SJSA1 (cell line): ENCODE measurements at regions not wholly inside any gene's neighbourhood (a gene's known extent, or its start where the extent isn't known, plus 50 kb on each side); places are given as distances from the start of the nearest gene placed in this dataset.

Source experiments
- DNase-seq, 2 experiments: peaks; one replicate each; pipeline ENCODE4 v3.0.0-alpha.2; 2015 to 2020; ENCODE audit warnings: low spot score in 2 of 2, low read depth in 1 of 2
- H3K27ac ChIP-seq: fragments of 250-450 bp; sonication (Bioruptor Pico); 2 replicates; pipeline ENCODE4 v1.5.1; 2020; ENCODE audit warnings: mild to moderate bottlenecking, moderate library complexity
- H3K27me3 ChIP-seq: fragments of 250-450 bp; sonication (Bioruptor Pico); replicated peaks from 2 replicates; pipeline ENCODE4 v1.5.1; 2020; ENCODE audit warnings: mild to moderate bottlenecking, moderate library complexity
- H3K36me3 ChIP-seq: fragments of 250-450 bp; sonication (Bioruptor Pico); 2 replicates; pipeline ENCODE4 v1.5.1; 2020; ENCODE audit warnings: mild to moderate bottlenecking
- H3K4me1 ChIP-seq: fragments of 250-450 bp; sonication (Bioruptor Pico); replicated peaks from 2 replicates; pipeline ENCODE4 v1.6.1; 2021; ENCODE audit warnings: mild to moderate bottlenecking
- H3K4me3 ChIP-seq: fragments of 250-450 bp; sonication (Bioruptor Pico); 2 replicates; pipeline ENCODE4 v1.5.1; 2020; ENCODE audit warnings: mild to moderate bottlenecking
- H3K9me3 ChIP-seq: fragments of 250-450 bp; sonication (Bioruptor Pico); replicated peaks from 2 replicates; pipeline ENCODE4 v1.5.1; 2020; ENCODE audit warnings: mild to moderate bottlenecking

GRCh38 chr10:94197241-94197640 lies 165.5 kb downstream of the NOC3L start:
- no peak for DNase-seq
- Histone ChIP-seq H3K4me3 (no peak overlapping the region), H3K4me1 (peaks cover 24% of the 10 kb centered on the region), H3K27me3 (no peaks in the 10 kb centered on the region), H3K9me3 (no peaks in the 10 kb centered on the region), H3K27ac (no peak overlapping the region), H3K36me3 (no peaks in the 10 kb centered on the region)

GRCh38 chr10:94198324-94198723 lies 164.4 kb downstream of the NOC3L start:
- H3K27ac ChIP-seq = no peak overlapping the region
- H3K9me3 ChIP-seq = no peaks in the 10 kb centered on the region
- no peak for DNase-seq
- H3K4me3 ChIP-seq = no peak overlapping the region
- H3K36me3 ChIP-seq = no peaks in the 10 kb centered on the region
- peaks cover 15% of the 10 kb centered on the region for H3K4me1 ChIP-seq
- no peaks in the 10 kb centered on the region for H3K27me3 ChIP-seq

- DNase-seq = no peak
- Histone ChIP-seq H3K36me3 (no peaks in the 10 kb centered on the region), H3K27me3 (no peaks in the 10 kb centered on the region), H3K9me3 (no peaks in the 10 kb centered on the region), H3K4me3 (no peak overlapping the region), H3K27ac (no peak overlapping the region), H3K4me1 (peaks cover 2% of the 10 kb centered on the region)
These were observed 163.2 kb downstream of the NOC3L start for GRCh38 chr10:94199565-94199964.

GRCh38 chr10:94200146-94200837 lies 162.4 kb downstream of the NOC3L start:
- Histone ChIP-seq H3K27ac (no peak overlapping the region), H3K27me3 (no peaks in the 10 kb centered on the region), H3K9me3 (no peaks in the 10 kb centered on the region), H3K4me3 (no peak overlapping the region), H3K4me1 (no peaks in the 10 kb centered on the region), H3K36me3 (no peaks in the 10 kb centered on the region)
- no peak for DNase-seq

- Histone ChIP-seq H3K9me3 (no peaks in the 10 kb centered on the region), H3K4me1 (peaks cover 3% of the 10 kb centered on the region; the same call in 1 of the 2 replicates), H3K27me3 (no peaks in the 10 kb centered on the region), H3K4me3 (no peak overlapping the region), H3K27ac (no peak overlapping the region), H3K36me3 (0 out of 2 replicates have a peak, but pooled peaks cover 2% of the 10 kb centered on the region)
- no peak for DNase-seq
These were observed 157.3 kb downstream of the NOC3L start for GRCh38 chr10:94205396-94205831.

- DNase-seq = no peak
- peaks cover 3% of the 10 kb centered on the region; the same call in 1 of the 2 replicates for H3K4me1 ChIP-seq
- no peaks in the 10 kb centered on the region for H3K9me3 ChIP-seq
- H3K27me3 ChIP-seq = no peaks in the 10 kb centered on the region
- H3K36me3 ChIP-seq = 0 out of 2 replicates have a peak, but pooled peaks cover 2% of the 10 kb centered on the region
- no peak overlapping the region for H3K4me3 ChIP-seq
- H3K27ac ChIP-seq = no peak overlapping the region
These were observed 156.6 kb downstream of the NOC3L start for GRCh38 chr10:94206176-94206575.

- H3K27me3 ChIP-seq = no peaks in the 10 kb centered on the region
- H3K4me1 ChIP-seq = peaks cover 3% of the 10 kb centered on the region; the same call in 1 of the 2 replicates
- H3K9me3 ChIP-seq = no peaks in the 10 kb centered on the region
- H3K4me3 ChIP-seq = no peak overlapping the region
- H3K27ac ChIP-seq = no peak overlapping the region
- DNase-seq = no peak
- H3K36me3 ChIP-seq = 0 out of 2 replicates have a peak, but pooled peaks cover 2% of the 10 kb centered on the region
These were observed 154.4 kb downstream of the NOC3L start for GRCh38 chr10:94208315-94208714.

GRCh38 chr10:94210440-94211168 lies 152.1 kb downstream of the NOC3L start:
- no peaks in the 10 kb centered on the region for H3K27me3 ChIP-seq
- no peaks in the 10 kb centered on the region for H3K9me3 ChIP-seq
- H3K4me1 ChIP-seq = peaks cover 3% of the 10 kb centered on the region; the same call in 1 of the 2 replicates
- 0 out of 2 replicates have a peak, but pooled peaks cover 2% of the 10 kb centered on the region for H3K36me3 ChIP-seq
- no peak overlapping the region for H3K4me3 ChIP-seq
- no peak overlapping the region for H3K27ac ChIP-seq
- no peak for DNase-seq

GRCh38 chr10:94211169-94211510 lies 151.6 kb downstream of the NOC3L start:
- Histone ChIP-seq H3K36me3 (0 out of 2 replicates have a peak, but pooled peaks cover 2% of the 10 kb centered on the region), H3K9me3 (no peaks in the 10 kb centered on the region), H3K4me1 (peaks cover 3% of the 10 kb centered on the region; the same call in 1 of the 2 replicates), H3K27ac (no peak overlapping the region), H3K27me3 (no peaks in the 10 kb centered on the region), H3K4me3 (no peak overlapping the region)
- no peak for DNase-seq

GRCh38 chr10:94213001-94213530 lies 149.7 kb downstream of the NOC3L start:
- 0 out of 2 replicates have a peak, but pooled peaks cover 2% of the 10 kb centered on the region for H3K36me3 ChIP-seq
- H3K27me3 ChIP-seq = no peaks in the 10 kb centered on the region
- H3K4me3 ChIP-seq = no peak overlapping the region
- DNase-seq = no peak
- no peaks in the 10 kb centered on the region for H3K9me3 ChIP-seq
- H3K4me1 ChIP-seq = no peaks in the 10 kb centered on the region; the same call in 1 of the 2 replicates
- H3K27ac ChIP-seq = no peak overlapping the region

GRCh38 chr10:94213980-94214379 lies 148.8 kb downstream of the NOC3L start:
- Histone ChIP-seq H3K4me1 (no peaks in the 10 kb centered on the region), H3K9me3 (no peaks in the 10 kb centered on the region), H3K27ac (no peak overlapping the region), H3K4me3 (no peak overlapping the region), H3K27me3 (no peaks in the 10 kb centered on the region), H3K36me3 (0 out of 2 replicates have a peak, but pooled peaks cover 2% of the 10 kb centered on the region)
- DNase-seq = no peak

- no peak overlapping the region for H3K27ac ChIP-seq
- no peak overlapping the region for H3K4me3 ChIP-seq
- H3K4me1 ChIP-seq = no peaks in the 10 kb centered on the region
- no peaks in the 10 kb centered on the region for H3K27me3 ChIP-seq
- H3K36me3 ChIP-seq = 0 out of 2 replicates have a peak, but pooled peaks cover 2% of the 10 kb centered on the region
- H3K9me3 ChIP-seq = no peaks in the 10 kb centered on the region
- DNase-seq = no peak
These were observed 148.3 kb downstream of the NOC3L start for GRCh38 chr10:94214481-94214893.

GRCh38 chr10:94216201-94216600 lies 146.5 kb downstream of the NOC3L start:
- Histone ChIP-seq H3K4me1 (no peaks in the 10 kb centered on the region), H3K27me3 (no peaks in the 10 kb centered on the region), H3K4me3 (no peak overlapping the region), H3K36me3 (no peaks in the 10 kb centered on the region), H3K9me3 (no peaks in the 10 kb centered on the region), H3K27ac (no peak overlapping the region)
- DNase-seq = no peak

- Histone ChIP-seq H3K4me1 (no peaks in the 10 kb centered on the region), H3K27me3 (no peaks in the 10 kb centered on the region), H3K4me3 (no peak overlapping the region), H3K27ac (no peak overlapping the region), H3K9me3 (no peaks in the 10 kb centered on the region), H3K36me3 (no peaks in the 10 kb centered on the region)
- DNase-seq = no peak
These were observed 145.3 kb downstream of the NOC3L start for GRCh38 chr10:94217411-94217810.
